ENCODE measurements at regions not wholly inside any gene's neighbourhood (a gene's known extent, or its start where the extent isn't known, plus 50 kb on each side); places are given as distances from the start of the nearest gene placed in this dataset.

DNA sequence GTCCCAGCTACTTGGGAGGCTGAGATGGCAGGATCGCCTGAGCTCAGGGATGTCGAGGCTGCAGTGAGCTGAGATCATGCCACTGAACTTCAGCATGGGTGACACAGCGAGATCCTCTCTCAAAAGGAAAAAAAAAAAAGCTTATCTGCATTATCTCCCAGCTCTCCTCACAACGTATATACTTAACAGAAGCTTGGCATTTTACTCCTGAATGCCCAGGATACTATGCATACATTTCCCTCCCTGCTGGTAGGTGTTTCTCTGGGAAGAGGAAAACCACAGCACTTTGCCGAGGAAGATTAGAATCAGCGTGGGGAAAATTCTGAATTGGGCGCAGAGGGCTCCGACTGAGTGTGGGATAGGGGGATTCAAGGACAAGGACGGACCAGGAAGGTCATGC lies 800.6 kb downstream of the DHX35 start:
- Mint-ChIP-seq H3K4me3 (ENCODE audit: unreplicated experiment) (no peak overlapping the region), H3K27ac (ENCODE audit: unreplicated experiment) (no peak overlapping the region)

GRCh38 chr20:39758876-39759275 lies 796.7 kb downstream of the DHX35 start:
- no peak for TF ChIP-seq CTCF (IDR thresholded peaks at IDR 0.05)
- no peaks in the 10 kb centered on the region for H3K36me3 Mint-ChIP-seq (ENCODE audit: low read depth)
- H3K9me3 Mint-ChIP-seq (ENCODE audit: low read depth) = peaks cover 3% of the 10 kb centered on the region
- no peak overlapping the region for H3K27ac Mint-ChIP-seq (ENCODE audit: unreplicated experiment)
- DNase-seq (ENCODE audit: low spot score) = no peak
- no peak overlapping the region for H3K4me3 Mint-ChIP-seq (ENCODE audit: unreplicated experiment)
- peaks cover 2% of the 10 kb centered on the region for H3K27me3 Mint-ChIP-seq (ENCODE audit: low read depth)
- no peaks in the 10 kb centered on the region for H3K4me1 Mint-ChIP-seq (ENCODE audit: low read depth)

More for the DNA sequence above, 800.6 kb downstream of the DHX35 start:
- no peak for TF ChIP-seq CTCF (IDR thresholded peaks at IDR 0.05)
- Mint-ChIP-seq H3K4me1 (ENCODE audit: low read depth) (no peaks in the 10 kb centered on the region), H3K27me3 (ENCODE audit: low read depth) (no peaks in the 10 kb centered on the region), H3K9me3 (ENCODE audit: low read depth) (peaks cover 14% of the 10 kb centered on the region), H3K36me3 (ENCODE audit: low read depth) (peaks cover 4% of the 10 kb centered on the region)
- DNase-seq (ENCODE audit: low spot score) = no peak

- Mint-ChIP-seq H3K36me3 (ENCODE audit: low read depth) (no peaks in the 10 kb centered on the region), H3K9me3 (ENCODE audit: low read depth) (no peaks in the 10 kb centered on the region), H3K4me1 (ENCODE audit: low read depth) (no peaks in the 10 kb centered on the region), H3K4me3 (ENCODE audit: unreplicated experiment) (no peak overlapping the region), H3K27ac (ENCODE audit: unreplicated experiment) (no peak overlapping the region), H3K27me3 (ENCODE audit: low read depth) (peaks cover 2% of the 10 kb centered on the region)
- no peak for TF ChIP-seq CTCF (IDR thresholded peaks at IDR 0.05)
- DNase-seq (ENCODE audit: low spot score) = no peak
These were observed 794.7 kb downstream of the DHX35 start for GRCh38 chr20:39756828-39757227.

DNA sequence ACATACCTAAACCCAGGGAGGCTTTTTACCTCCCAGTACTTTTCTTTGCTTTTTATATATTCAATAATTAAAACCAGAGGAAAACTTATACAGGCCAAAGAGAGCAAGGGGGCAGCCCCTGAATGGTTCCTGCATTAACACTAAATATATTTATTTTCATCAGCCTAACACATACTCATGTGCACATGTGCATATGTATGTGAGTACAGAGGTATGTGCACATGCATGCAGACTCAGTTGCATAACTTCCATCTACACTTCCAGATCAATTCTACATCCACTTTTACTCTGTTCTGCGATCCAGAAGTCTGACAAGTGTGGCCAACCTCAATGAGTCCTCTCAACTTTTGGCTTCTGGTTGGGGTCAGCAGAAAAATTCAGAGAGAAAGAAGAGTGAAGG lies 794.2 kb downstream of the DHX35 start:
- DNase-seq (ENCODE audit: low spot score) = no peak
- Mint-ChIP-seq H3K27me3 (ENCODE audit: low read depth) (peaks cover 2% of the 10 kb centered on the region), H3K27ac (ENCODE audit: unreplicated experiment) (no peak overlapping the region), H3K9me3 (ENCODE audit: low read depth) (peaks cover 3% of the 10 kb centered on the region), H3K36me3 (ENCODE audit: low read depth) (no peaks in the 10 kb centered on the region), H3K4me3 (ENCODE audit: unreplicated experiment) (no peak overlapping the region), H3K4me1 (ENCODE audit: low read depth) (no peaks in the 10 kb centered on the region)
- TF ChIP-seq CTCF (IDR thresholded peaks at IDR 0.05) = no peak

DNA sequence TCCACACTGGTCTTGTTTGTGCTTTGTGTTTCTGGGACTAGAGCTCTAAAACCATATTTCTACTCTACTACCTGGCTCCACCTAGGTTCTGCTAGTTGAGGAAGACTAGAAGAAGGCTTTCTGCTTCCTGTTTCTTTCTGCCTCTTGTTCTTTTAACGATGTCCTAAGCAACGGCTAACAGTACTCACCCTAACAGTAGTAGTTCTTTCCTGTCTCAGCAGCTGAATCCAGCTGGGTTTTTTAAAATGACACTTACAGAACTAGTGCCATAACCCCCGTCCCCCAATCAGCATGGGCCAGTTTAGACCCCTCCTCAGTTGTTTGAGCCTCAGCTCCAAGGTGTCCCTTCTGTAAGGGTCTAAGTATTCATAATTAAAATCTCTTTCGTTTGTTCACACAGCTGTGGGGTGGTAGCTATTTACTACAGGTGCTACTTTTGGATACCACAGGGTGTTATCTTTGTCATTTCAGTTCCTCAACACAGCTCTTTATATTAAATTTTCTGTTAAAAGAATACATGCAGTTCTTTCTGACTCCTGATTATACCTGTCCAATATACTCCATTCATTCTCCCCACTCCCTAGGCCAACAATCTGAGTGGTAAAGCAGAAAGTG lies 790.2 kb downstream of the DHX35 start:
- Mint-ChIP-seq H3K4me1 (ENCODE audit: low read depth) (no peaks in the 10 kb centered on the region), H3K4me3 (ENCODE audit: unreplicated experiment) (no peak overlapping the region), H3K27ac (ENCODE audit: unreplicated experiment) (no peak overlapping the region), H3K9me3 (ENCODE audit: low read depth) (peaks cover 27% of the 10 kb centered on the region), H3K36me3 (ENCODE audit: low read depth) (peaks cover 5% of the 10 kb centered on the region), H3K27me3 (ENCODE audit: low read depth) (peaks cover 2% of the 10 kb centered on the region)
- DNase-seq (ENCODE audit: low spot score) = no peak
- no peak for TF ChIP-seq CTCF (IDR thresholded peaks at IDR 0.05)

Measured in chondrocyte (in vitro differentiated cells).